ENCODE measurements at regions not wholly inside any gene's neighbourhood (a gene's known extent, or its start where the extent isn't known, plus 50 kb on each side); places are given as distances from the start of the nearest gene placed in this dataset.
A peak's percentile ranks its signal among the peaks of the same experiment; 100 is the strongest.

DNA sequence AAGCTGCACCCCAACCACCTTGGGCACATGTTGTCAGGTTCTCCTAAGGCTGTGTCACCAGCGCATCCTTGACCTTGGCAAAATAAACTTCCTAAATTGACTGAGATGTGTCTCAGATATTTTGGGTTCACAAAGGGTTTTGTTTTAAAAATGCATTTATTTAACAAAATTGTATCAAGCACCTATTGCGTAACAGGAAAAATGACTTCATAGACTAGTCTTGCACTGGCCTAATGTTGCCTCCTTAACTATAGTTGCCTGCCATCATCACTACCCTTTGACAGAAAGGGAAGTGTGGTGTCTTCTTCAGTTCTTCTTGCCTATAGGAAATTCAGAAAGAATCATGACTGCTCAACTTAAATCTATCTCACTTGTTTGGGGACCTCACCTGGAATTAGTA, 374.2 kb downstream of the SH2D1A start:
- no peak overlapping the region for H4K91ac ChIP-seq (ENCODE audit: insufficient read depth, low read depth, low read length)
- dilution Hi-C loops (cut with HindIII; ENCODE audit: low sequenced_read_pairs, unreplicated experiment) (no loop called here), in situ Hi-C loops (cut with MboI; ENCODE audit: low sequenced_read_pairs) (no loop called here), intact Hi-C loops (cut with micrococcal nuclease) (no loop called here)
- no peaks in the 10 kb centered on the region for H3K4me1 ChIP-seq (ENCODE audit: control insufficient read depth, insufficient read depth, low read length)
- no peak overlapping the region for H3K18ac ChIP-seq (ENCODE audit: low read depth, low read length)
- no peak overlapping the region for H4K5ac ChIP-seq (ENCODE audit: low read depth, low read length)
- DNase-seq (no peak), ATAC-seq (ENCODE audit: low read depth) (no peak)
- BruUV-seq (replicated peaks) = no TSS peak
- H3K27me3 ChIP-seq (ENCODE audit: control insufficient read depth, insufficient read depth, low read length) = no peaks in the 10 kb centered on the region
- H3K14ac ChIP-seq (replicated peaks; ENCODE audit: low read depth, low read length) = no peak overlapping the region
- no peak overlapping the region for H2BK5ac ChIP-seq (ENCODE audit: low read depth, low read length, poor library complexity, severe bottlenecking)
- no peak overlapping the region for H2AK9ac ChIP-seq (replicated peaks; ENCODE audit: low read depth, low read length, poor library complexity)
- no peaks in the 10 kb centered on the region for H3K9me3 ChIP-seq (ENCODE audit: control insufficient read depth, insufficient read depth, low read length)
- TF ChIP-seq BHLHE40 (IDR thresholded peaks at IDR 0.05; ENCODE audit: low read depth, low read length) (no peak), CEBPB (IDR thresholded peaks at IDR 0.05; ENCODE audit: low read depth, low read length) (peak; percentile 79)
- TF ChIP-seq, protein P1, sequence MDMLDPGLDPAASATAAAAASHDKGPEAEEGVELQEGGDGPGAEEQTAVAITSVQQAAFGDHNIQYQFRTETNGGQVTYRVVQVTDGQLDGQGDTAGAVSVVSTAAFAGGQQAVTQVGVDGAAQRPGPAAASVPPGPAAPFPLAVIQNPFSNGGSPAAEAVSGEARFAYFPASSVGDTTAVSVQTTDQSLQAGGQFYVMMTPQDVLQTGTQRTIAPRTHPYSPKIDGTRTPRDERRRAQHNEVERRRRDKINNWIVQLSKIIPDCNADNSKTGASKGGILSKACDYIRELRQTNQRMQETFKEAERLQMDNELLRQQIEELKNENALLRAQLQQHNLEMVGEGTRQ (IDR thresholded peaks at IDR 0.05; ENCODE audit: low read depth, low read length) = no peak
- no peak overlapping the region for H3K4me2 ChIP-seq (ENCODE audit: low read depth, low read length)
- no peak overlapping the region for H3K4ac ChIP-seq (ENCODE audit: low read depth, low read length)
- H3K56ac ChIP-seq (ENCODE audit: extremely low read depth, insufficient read depth, low read length) = no peak overlapping the region
- no peaks in the 10 kb centered on the region for H3K9me1 ChIP-seq (ENCODE audit: insufficient read depth, low read length)
- no peaks in the 10 kb centered on the region for H4K20me1 ChIP-seq (ENCODE audit: insufficient read depth, low read length)
- no peak overlapping the region for H3K9ac ChIP-seq (ENCODE audit: low read depth, low read length)
- H2BK15ac ChIP-seq (ENCODE audit: low read depth, low read length) = no peak overlapping the region
- no peaks in the 10 kb centered on the region for H3K79me1 ChIP-seq (ENCODE audit: low read depth in 1 of 2, low read length in 2 of 2)
- POLR2A ChIA-PET (ENCODE audit: unreplicated experiment) = no interaction called here
- CTCF ChIA-PET = no interaction called here
- H2AK5ac ChIP-seq (ENCODE audit: low read depth, low read length) = no peak overlapping the region
- H3K36me3 ChIP-seq (ENCODE audit: control insufficient read depth, insufficient read depth, low read length) = no peaks in the 10 kb centered on the region
- no peak overlapping the region for H2BK20ac ChIP-seq (ENCODE audit: low read depth, low read length)
- H3K23ac ChIP-seq (ENCODE audit: low read depth, low read length) = no peak overlapping the region
- H3K27ac ChIP-seq (ENCODE audit: insufficient read depth, low read length) = no peak overlapping the region
- no peak overlapping the region for H2BK120ac ChIP-seq (ENCODE audit: low read depth, low read length)
- no peak overlapping the region for H4K8ac ChIP-seq (ENCODE audit: low read depth in 2 of 2, low read length in 2 of 2)
- no peak overlapping the region for H3K4me3 ChIP-seq (ENCODE audit: insufficient read depth, low read depth, low read length)
- H2AFZ ChIP-seq (replicated peaks; ENCODE audit: low read length, poor library complexity) = no peak overlapping the region
- no CpG with 5 or more reads among the region's 2 CpGs for WGBS, 2 experiments (ENCODE audit: extremely low coverage in 2 of 2, insufficient read length in 1 of 2)
